Endothelial cell of umbilical vein (primary cell): ENCODE measurements at regions not wholly inside any gene's neighbourhood (a gene's known extent, or its start where the extent isn't known, plus 50 kb on each side); places are given as distances from the start of the nearest gene placed in this dataset.

Experiments
- CTCF ChIP-seq, 2 donors: IDR thresholded peaks; 1 replicate in 1 of 2; 2 replicates in 1 of 2; pipeline ENCODE4 v1.5.1; 2011; ENCODE audit warnings: low read length in 2 of 2, mild to moderate bottlenecking in 2 of 2, moderate library complexity in 2 of 2, control low read depth in 1 of 2, inconsistent platforms in 1 of 2, low read depth in 1 of 2; ENCODE audit not compliant: insufficient read depth in 1 of 2; ENCODE audit errors: extremely low read depth in 1 of 2
- MAX ChIP-seq: IDR thresholded peaks from 2 replicates; pipeline ENCODE4 v1.6.1; 2011; ENCODE audit not compliant: insufficient read depth, insufficient read length
- POLR2A ChIP-seq: IDR thresholded peaks from 2 replicates; pipeline ENCODE4 v1.6.1; 2012; ENCODE audit warnings: low read depth, mild to moderate bottlenecking, control low read depth, low read length
- POLR2AphosphoS5 ChIP-seq: IDR thresholded peaks from 2 replicates; pipeline ENCODE4 v1.6.1; 2012; ENCODE audit warnings: low read depth, mild to moderate bottlenecking, control low read depth, low read length, moderate library complexity; ENCODE audit not compliant: insufficient read depth

- TF ChIP-seq POLR2A (no peak), CTCF (IDR thresholded peaks at IDR 0.05; ENCODE audit: extremely low read depth in 1 of 2, insufficient read depth in 1 of 2, low read depth in 1 of 2, low read length in 2 of 2) (no peak), POLR2AphosphoS5 (no peak), MAX (no peak)
These were observed 223.2 kb upstream of the ACTBL2 start for GRCh38 chr5:57705769-57706168.
